HL-60 (cell line): ENCODE measurements at regions not wholly inside any gene's neighbourhood (a gene's known extent, or its start where the extent isn't known, plus 50 kb on each side); places are given as distances from the start of the nearest gene placed in this dataset.

Experiments
- CTCF ChIP-seq: IDR thresholded peaks from one replicate; pipeline ENCODE4 v1.5.1; 2011; ENCODE audit warnings: low read length, control low read depth, inconsistent platforms; ENCODE audit not compliant: insufficient read depth
- GABPA ChIP-seq: IDR thresholded peaks from 2 replicates; pipeline ENCODE4 v1.6.1; 2012; ENCODE audit warnings: low read depth
- POLR2AphosphoS5 ChIP-seq: IDR thresholded peaks from 2 replicates; pipeline ENCODE4 v1.6.1; 2012; ENCODE audit warnings: low read depth
- REST ChIP-seq: IDR thresholded peaks from 2 replicates; pipeline ENCODE4 v1.6.1; 2012; ENCODE audit warnings: low read depth; ENCODE audit not compliant: insufficient replicate concordance
- SPI1 ChIP-seq: IDR thresholded peaks from 2 replicates; pipeline ENCODE4 v1.6.1; 2012; ENCODE audit warnings: low read depth, mild to moderate bottlenecking, borderline replicate concordance

- TF ChIP-seq POLR2AphosphoS5 = no peak
- TF ChIP-seq CTCF = no peak
- TF ChIP-seq REST = no peak
- TF ChIP-seq GABPA = no peak
- no peak for TF ChIP-seq SPI1
Observed at GRCh38 chr12:46914336-46914735, 88.5 kb upstream of the SLC38A4 start.
